GM10266 (cell line): ENCODE measurements at regions not wholly inside any gene's neighbourhood (a gene's known extent, or its start where the extent isn't known, plus 50 kb on each side); places are given as distances from the start of the nearest gene placed in this dataset.

Source experiments
- DNase-seq: peaks from one replicate; pipeline ENCODE4 v3.0.0; 2012; ENCODE audit errors: extremely low spot score
- TF ChIP-seq, protein P1 (sequence below): IDR thresholded peaks from 2 replicates; pipeline ENCODE4 v1.5.1; 2012; ENCODE audit warnings: mild to moderate bottlenecking, low read depth; ENCODE audit not compliant: control insufficient read depth, insufficient read depth; ENCODE audit errors: missing control alignments

DNA sequence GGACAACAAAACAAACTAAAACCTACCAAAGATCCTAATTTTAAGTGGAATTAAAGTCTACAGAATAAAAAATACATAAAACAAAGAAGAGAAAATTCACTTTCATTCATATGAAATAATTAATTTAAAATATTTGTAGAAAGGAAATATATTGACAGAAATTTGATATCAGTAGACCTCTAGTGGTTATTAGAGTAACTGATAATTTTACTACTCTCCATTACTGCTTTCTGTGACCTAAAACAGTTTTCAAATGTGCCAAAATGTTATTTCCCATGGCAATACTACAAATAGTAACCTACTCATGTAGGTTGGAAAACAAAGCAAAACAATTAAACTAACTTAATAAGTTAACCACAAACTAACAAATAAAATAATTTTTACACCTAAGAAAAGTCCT, 147.1 kb downstream of the NOL4 start:
- no peak for DNase-seq
- TF ChIP-seq, protein P1, sequence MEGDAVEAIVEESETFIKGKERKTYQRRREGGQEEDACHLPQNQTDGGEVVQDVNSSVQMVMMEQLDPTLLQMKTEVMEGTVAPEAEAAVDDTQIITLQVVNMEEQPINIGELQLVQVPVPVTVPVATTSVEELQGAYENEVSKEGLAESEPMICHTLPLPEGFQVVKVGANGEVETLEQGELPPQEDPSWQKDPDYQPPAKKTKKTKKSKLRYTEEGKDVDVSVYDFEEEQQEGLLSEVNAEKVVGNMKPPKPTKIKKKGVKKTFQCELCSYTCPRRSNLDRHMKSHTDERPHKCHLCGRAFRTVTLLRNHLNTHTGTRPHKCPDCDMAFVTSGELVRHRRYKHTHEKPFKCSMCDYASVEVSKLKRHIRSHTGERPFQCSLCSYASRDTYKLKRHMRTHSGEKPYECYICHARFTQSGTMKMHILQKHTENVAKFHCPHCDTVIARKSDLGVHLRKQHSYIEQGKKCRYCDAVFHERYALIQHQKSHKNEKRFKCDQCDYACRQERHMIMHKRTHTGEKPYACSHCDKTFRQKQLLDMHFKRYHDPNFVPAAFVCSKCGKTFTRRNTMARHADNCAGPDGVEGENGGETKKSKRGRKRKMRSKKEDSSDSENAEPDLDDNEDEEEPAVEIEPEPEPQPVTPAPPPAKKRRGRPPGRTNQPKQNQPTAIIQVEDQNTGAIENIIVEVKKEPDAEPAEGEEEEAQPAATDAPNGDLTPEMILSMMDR = no peak

DNA sequence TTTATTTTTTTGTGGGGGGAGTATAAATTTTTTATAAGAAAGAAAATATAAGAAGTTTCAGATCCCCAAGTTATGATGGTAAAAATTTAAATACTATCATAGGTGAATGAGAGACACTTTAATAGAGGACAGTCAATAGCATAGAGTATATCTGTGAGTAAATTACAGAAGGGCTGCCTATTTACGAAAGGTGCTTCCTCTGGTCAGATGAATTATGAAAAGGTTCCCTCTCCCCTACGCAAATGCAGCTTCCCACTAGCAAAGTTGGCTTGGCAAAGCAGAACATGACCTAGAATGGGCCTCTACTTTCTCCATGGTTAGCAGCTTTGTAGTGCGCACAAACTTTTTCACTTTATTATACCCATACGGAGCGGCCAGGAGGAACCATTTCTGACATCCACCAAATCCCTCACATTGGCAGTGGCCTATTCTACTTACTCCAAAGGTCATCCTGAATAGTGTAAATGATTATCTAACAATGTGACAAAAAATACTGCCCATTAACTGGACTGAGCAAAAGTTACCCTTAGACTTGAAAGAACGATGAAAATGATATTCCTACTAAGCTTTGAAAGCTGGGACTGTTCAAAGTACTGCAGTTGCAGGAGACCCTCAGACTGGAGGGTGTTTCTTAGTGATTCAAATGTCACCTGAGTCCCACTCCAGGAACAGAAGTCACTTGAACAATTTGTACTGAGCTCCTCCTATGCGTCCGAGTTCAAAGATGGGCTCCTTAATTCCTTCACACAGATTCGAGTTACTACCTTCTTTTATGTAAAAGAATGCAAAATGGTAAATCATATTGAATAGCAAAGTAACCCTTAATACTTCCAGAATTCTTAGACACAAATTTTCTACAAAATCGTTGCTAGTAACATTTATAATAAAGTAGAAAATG, 148.5 kb downstream of the NOL4 start:
- DNase-seq = no peak
- TF ChIP-seq, protein P1 = no peak

DNA sequence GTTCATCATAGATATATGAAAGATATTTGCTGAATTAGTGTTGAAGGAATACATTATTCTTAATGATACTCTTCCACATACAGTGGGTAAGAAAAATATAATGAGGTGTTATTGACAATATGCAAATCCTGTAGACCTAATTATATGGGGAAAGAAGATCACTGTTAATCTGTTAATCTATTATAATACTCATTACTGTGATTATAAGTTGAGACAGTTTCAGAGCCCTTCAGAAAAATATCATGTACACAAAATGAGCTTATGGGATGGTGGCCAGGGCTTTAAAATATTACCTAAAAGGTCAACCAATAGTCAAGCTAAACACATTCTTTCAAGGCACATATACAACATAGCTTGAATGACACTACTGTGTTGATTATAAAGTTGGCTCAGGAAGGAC, 163.5 kb downstream of the NOL4 start:
- DNase-seq = no peak

DNA sequence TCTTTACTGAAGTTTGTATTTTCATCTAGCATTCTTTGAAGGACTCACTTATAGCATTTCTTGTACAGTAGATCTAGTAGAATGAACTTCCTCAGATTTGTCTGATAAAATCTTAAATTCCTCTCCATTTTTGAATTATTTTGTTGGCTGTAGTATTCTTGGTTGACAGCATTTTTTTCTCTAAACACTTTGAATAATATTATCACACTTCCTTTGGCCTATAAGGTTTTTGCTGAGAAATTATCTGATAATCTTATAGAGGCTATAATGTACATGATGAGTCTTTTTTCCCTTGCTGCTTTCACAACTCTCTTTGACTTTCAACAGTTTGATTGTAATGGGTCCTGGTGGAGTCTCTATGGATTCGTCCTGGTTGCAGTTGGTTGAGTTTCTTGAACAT, 169.5 kb downstream of the NOL4 start:
- TF ChIP-seq, protein P1 = no peak
- DNase-seq = no peak

More for the DNA sequence above, 163.5 kb downstream of the NOL4 start:
- TF ChIP-seq, protein P1 = no peak

DNA sequence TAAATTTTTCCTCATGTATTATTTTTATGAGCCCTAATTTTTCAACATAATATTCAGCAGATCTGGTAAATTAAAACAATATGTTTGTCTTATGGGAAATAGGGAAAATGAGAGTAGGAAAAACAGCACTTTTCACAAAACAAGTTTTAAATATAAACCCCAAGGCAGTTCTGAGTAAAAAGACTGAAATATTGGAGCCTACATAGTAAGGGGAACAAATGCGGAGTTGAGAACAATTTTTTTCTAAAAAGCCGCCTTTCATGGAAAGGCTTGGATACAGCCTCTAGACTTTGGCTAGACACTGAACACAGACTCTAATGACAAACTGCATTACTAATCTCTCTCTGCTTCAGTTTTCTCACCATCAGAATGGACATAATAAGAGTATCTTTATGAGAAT, 174.1 kb downstream of the NOL4 start:
- no peak for DNase-seq
- TF ChIP-seq, protein P1 = no peak

DNA sequence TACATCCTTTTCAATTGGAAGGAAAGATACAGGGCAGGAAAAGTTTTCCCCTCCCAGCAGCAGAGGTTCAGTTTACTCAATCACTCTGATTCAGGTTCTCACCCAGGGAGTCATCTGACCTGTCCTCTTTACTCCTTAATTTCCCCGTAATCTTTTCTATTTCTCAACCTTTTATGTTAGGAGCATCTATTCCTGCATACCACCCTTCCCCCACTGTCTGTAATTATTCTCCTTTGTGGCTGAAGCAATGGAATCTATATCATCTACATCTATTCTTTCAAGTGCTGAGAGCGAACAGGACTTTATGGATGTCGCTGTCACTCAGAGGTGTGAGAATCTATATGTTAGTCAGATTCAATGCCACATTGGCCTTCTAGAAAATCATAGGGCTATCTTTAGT, 175.2 kb downstream of the NOL4 start:
- DNase-seq = no peak
- TF ChIP-seq, protein P1 = no peak

DNA sequence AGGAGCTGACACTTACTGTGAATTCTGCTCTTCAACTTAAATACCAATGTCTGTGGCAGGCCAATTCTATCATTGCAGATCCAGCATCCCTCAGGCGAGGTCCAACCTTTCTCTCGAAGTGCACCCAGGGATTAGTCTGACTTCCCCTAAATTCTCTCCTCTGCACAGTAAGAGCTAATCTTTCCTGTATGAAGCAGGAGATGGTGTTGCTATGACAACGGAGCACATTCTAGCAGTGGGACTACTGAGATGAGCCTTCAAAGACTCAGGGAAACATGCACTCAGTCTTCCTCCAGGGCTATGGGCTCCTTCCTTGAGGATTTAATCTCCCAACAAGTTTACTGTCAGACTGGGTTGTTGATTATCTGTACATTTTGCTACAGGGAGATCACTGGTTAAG, 176.3 kb downstream of the NOL4 start:
- TF ChIP-seq, protein P1 = no peak
- DNase-seq = no peak
